Urinary bladder (tissue), 3 donors: ENCODE measurements at regions not wholly inside any gene's neighbourhood (a gene's known extent, or its start where the extent isn't known, plus 50 kb on each side); places are given as distances from the start of the nearest gene placed in this dataset.
"Not testable (repeated sequence)": the region's sequence is repeated elsewhere in the genome, so short reads cannot be mapped to it uniquely, and the experiment has no call there.

Experiments used
- DNase-seq: peaks from one replicate; pipeline ENCODE4 v3.0.0-alpha.2; 2015; ENCODE audit errors: extremely low spot score
- H3K27ac ChIP-seq: one replicate; pipeline ENCODE4 v1.5.1; 2013; ENCODE audit warnings: low read depth, mild to moderate bottlenecking, moderate library complexity
- H3K36me3 ChIP-seq: one replicate; pipeline ENCODE4 v1.6.1; 2013; ENCODE audit warnings: mild to moderate bottlenecking, moderate library complexity; ENCODE audit not compliant: insufficient read depth
- H3K4me1 ChIP-seq: one replicate; pipeline ENCODE4 v1.6.1; 2013; ENCODE audit warnings: mild to moderate bottlenecking, moderate library complexity; ENCODE audit not compliant: insufficient read depth
- H3K4me3 ChIP-seq: one replicate; pipeline ENCODE4 v1.5.1; 2013; ENCODE audit warnings: low read depth, low read length
- WGBS: extraction: QIAGEN DNeasy Blood & Tissue Kit; methylation state at CpG from one replicate; pipeline ENCODE4 v1.1.7; 2013; 5-methylcytosine and 5-hydroxymethylcytosine counted together
- donor health status: healthy with polysubstance abuse.
- donor health status: healthy.

DNA sequence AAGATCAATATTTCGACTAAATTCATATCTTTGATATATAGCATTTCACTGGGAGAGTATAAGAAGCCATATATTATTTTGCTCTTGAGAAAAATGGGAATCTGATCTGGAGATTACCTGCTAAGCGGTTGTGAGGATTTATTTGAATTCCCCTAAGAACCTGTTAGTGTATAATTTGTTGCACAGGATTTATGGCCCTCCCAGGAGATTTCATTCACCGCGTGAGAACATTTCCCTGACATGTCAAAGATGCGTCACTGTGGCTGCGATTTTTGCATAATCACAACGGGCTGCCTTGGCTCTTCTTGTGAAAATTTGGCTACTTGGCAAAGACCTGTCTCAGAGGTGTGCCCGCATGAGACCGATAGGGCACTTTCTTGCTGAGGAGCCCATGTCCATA lies 184.7 kb upstream of the PFKP start:
- WGBS = 56% methylated on average over 9 of the region's 9 CpGs
- H3K4me3 ChIP-seq = no peak overlapping the region
- H3K27ac ChIP-seq = no peak overlapping the region
- no peaks in the 10 kb centered on the region for H3K36me3 ChIP-seq
- no peak for DNase-seq
- H3K4me1 ChIP-seq = no peaks in the 10 kb centered on the region

DNA sequence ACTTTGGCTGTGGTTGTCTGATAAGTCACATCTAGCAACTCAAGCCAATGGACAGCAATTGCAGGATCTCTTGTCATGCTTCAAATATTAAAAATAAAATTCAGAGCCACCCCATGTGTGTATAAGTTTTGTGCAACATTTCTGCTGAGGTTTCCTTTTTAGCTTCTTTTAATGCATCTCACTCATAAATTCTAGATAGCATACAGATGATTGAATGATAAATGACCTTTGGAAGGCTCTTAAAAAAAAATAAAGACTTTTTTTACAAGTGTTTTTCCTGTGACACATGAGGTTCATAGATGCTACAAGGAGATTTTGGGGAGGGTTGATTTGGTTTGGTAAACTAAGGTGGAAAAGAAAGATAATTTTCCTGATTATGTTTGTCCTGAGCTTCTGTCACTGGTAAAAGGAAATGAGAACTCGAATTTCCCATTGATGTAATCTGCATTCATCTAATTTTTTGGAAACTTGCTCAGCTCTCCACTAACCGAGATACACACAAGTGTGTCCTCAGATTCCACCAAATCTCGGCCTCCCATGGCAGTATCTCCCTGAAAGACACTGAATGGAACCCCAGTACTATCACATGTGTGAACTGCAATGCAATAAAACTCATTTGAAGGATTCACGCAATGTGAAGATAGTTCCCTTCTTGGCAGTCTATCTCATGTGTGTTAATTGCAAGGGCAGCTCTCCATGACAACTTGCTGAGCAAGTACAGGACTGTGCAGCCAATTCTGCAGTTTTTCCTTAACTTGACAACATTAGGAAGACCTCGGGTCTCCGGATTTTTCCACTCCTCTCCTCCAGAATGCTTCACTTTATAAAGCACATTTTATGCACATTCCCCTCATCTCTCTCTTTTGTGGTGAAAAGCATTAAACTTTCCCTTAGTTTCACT lies 185.4 kb upstream of the PFKP start:
- WGBS = 37% methylated on average over 6 of the region's 6 CpGs
- no peak overlapping the region for H3K27ac ChIP-seq
- H3K4me3 ChIP-seq = no peak overlapping the region
- H3K36me3 ChIP-seq = no peaks in the 10 kb centered on the region
- peak; percentile 17 for DNase-seq
- no peaks in the 10 kb centered on the region for H3K4me1 ChIP-seq

DNA sequence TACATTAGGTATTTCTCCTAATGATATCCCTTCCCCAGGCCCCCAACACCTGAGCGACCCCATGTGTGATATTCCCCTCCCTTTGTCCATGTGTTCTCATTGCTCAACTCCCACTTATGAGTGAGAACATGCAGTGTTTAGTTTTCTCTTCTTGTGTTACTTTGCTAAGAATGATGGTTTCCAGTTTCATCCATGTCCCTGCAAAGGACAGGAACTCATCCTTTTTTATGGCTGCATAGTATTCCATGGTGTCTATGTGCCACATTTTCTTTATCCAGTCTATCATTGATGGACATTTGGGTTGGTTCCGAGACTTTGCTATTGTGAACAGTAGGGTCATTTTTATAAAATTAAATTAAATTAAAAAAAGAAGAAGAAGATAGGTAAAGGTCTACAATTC lies 187.3 kb upstream of the PFKP start:
- WGBS = 95% methylated on average over 2 of the region's 2 CpGs
- H3K4me1 ChIP-seq, H3K4me3 ChIP-seq, H3K36me3 ChIP-seq, H3K27ac ChIP-seq, DNase-seq: not testable (repeated sequence)

DNA sequence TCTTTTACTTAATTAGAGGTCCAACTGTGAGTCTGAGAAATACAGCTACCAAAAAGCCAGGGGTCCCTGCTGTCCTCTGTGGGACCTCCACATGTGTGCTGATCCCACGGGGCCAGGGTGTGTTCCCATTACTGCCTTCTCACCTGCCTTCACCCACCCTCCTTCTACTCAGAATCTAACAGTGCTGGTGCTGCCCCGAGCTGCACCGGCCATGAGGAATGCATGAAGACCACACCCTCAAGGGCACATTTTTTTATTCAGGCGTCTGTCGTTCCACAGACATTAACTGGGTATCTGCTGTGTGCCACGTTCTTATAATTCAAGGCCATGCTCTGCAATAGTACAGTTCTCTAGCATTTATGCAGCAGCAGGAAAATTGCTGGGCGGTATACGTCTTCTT lies 188.5 kb upstream of the PFKP start:
- whole genome bisulfite sequencing = 67% methylated on average over 8 of the region's 8 CpGs
- DNase-seq = no peak
- H3K27ac ChIP-seq = no peak overlapping the region
- H3K4me3 ChIP-seq = no peak overlapping the region
- no peaks in the 10 kb centered on the region for H3K36me3 ChIP-seq
- H3K4me1 ChIP-seq = no peaks in the 10 kb centered on the region

DNA sequence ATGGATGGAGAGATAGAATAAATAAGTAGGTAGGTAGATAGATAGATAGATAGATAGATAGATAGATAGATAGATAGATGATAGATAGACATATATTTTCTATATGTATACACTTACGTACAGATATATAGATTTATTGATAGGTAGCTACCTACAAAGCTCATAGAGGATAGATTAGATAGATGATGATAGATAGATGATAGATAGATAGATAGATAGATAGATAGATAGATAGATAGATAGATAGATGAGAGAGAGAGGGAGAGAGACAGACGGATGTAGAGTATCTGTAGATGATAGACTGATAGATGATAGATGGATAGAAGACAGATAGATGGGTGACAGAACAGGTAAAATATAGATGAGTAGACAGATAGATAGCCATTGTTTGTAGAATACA lies 191.3 kb upstream of the PFKP start:
- no peak for DNase-seq
- WGBS = 83% methylated on average over 2 of the region's 2 CpGs
- no peak overlapping the region for H3K4me3 ChIP-seq

DNA sequence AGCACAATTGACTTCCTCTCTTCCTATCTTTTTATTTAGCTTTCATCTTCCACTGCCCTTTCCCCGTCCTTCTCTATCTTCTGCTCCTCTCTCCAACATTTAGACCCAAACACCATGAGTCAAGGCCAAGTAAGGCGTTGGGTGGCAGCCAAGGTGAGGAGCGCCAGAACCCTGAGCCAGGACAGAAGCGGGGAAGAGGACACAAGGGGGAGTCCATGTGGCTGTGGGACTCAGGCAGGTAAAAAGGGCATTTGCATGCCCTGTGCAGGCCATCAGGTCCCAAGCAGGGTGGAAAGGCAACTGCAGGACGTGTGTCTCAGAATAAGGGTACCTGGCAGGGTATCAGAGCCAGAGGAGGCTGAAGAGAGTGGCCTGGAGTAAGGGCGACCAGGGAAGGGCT lies 192.4 kb upstream of the PFKP start:
- H3K27ac ChIP-seq = no peak overlapping the region
- H3K4me1 ChIP-seq = no peaks in the 10 kb centered on the region
- WGBS = 54% methylated on average over 6 of the region's 6 CpGs
- no peak overlapping the region for H3K4me3 ChIP-seq
- DNase-seq = no peak
- H3K36me3 ChIP-seq = no peaks in the 10 kb centered on the region

More for the DNA sequence above, 191.3 kb upstream of the PFKP start:
- Histone ChIP-seq H3K27ac (no peak overlapping the region), H3K4me1 (no peaks in the 10 kb centered on the region), H3K36me3 (no peaks in the 10 kb centered on the region)

DNA sequence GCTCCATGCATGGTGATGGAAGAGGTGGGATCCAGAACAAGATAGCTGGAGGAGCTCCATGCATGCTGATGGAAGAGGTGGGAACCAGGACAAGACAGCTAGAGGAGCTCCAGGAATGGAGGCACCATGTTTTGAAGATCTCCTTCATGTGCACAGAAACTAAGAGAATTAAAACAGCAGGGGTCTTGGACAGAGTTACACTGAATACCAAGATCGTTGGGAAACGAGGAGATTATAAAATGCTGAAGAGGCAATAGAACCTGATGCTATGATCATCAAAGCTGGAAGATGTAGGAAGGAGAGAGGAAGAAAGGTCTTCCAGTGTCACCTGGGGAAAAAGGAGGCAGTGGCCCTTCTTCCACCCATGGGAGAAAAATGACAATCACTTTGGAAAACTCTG lies 193.6 kb upstream of the PFKP start:
- Histone ChIP-seq H3K4me3 (no peak overlapping the region), H3K4me1 (no peaks in the 10 kb centered on the region), H3K27ac (no peak overlapping the region), H3K36me3 (no peaks in the 10 kb centered on the region)
- WGBS = 84% methylated on average over 2 of the region's 2 CpGs
- DNase-seq = no peak

DNA sequence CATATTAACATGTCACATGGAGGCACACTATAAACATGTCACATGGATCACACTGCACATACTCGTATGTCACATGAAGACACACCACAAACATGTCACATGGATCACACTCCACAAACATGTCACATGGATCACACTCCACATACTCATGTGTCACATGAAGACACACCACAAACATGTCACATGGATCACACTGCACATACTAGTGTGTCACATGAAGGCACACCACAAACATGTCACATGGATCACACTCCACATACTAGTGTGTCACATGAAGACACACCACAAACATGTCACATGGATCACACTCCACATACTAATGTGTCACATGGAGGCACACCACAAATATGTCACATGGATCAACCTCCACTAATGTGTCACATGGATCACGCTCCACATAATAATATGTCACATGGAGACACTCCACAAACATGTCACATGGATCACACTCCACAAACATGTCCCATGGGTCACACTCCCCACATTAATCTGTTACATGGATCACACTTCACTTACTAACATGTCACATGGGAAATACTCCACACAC lies 195.6 kb upstream of the PFKP start:
- H3K27ac ChIP-seq = no peak overlapping the region
- no peak overlapping the region for H3K4me3 ChIP-seq
- WGBS = 81% methylated on average over 2 of the region's 2 CpGs
- DNase-seq = no peak
- H3K4me1 ChIP-seq = no peaks in the 10 kb centered on the region
- H3K36me3 ChIP-seq = no peaks in the 10 kb centered on the region

DNA sequence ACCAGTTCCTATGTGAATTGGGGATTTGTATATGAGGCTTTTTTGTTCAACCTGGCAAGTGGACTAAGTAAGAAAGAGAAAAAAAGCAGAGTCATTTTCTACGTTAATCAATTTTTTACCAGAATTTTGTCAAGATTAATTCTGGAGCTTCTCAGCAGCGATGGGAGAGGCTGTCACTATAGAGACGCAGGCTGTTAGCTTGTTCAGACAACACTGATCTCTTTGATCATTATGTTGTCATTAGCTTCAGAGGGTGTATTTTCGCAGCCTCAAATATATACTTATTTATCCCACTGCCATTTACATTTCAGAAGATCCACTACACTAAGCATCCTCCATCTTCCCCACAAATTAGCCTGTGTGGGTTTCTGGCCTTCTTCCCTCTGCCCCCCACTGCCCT lies 196.7 kb upstream of the PFKP start:
- no peaks in the 10 kb centered on the region for H3K36me3 ChIP-seq
- no peak overlapping the region for H3K27ac ChIP-seq
- 77% methylated on average over 4 of the region's 4 CpGs for WGBS

DNA sequence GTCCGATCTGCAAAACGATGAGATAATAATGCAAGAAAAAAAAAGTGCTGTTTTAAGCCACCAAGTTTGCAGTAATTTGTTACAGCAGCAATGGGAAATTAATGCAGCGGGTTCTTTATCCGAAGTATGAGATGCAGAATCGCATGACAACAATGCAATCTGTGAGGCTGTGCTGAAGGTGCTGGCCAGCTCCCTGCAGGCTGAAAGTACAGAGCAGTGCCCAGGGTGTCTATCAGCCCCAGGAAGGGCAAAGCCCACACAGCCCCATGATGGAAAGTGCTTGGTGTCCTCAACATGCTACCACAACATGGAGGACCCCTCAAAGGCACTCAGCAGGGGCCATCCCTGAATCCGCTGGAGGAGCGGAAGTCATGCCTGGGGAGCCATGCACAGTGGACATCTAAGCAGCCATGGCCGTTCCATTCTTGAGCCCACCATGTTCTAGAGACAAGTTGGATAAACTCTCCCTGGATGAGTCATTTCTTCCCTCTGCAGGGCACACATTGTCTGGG lies 199.5 kb upstream of the PFKP start:
- H3K4me1 ChIP-seq = no peaks in the 10 kb centered on the region
- H3K27ac ChIP-seq = no peak overlapping the region
- DNase-seq = no peak
- 89% methylated on average over 8 of the region's 8 CpGs for WGBS
- no peak overlapping the region for H3K4me3 ChIP-seq
- no peaks in the 10 kb centered on the region for H3K36me3 ChIP-seq

More for the DNA sequence above, 196.7 kb upstream of the PFKP start:
- no peaks in the 10 kb centered on the region for H3K4me1 ChIP-seq
- no peak overlapping the region for H3K4me3 ChIP-seq
- DNase-seq = no peak

DNA sequence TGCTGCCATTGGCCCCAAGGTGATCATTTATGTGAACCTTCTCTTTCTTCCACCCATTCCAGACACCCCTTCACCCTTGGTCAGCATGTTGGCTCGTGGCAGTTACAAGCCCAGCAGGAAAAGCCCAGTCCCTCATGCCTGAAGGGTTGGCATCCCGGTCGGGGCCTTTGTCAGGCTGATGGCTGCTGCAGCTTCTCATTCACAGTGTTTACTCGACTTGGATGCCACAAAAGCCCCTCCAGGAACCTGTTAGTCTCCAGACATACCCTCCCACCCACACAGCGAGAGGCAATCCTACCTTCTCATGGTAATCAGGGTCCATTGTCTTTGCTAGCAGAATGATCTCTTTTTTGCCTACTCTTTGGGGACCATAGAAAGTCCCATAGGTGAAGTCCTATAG lies 200.8 kb upstream of the PFKP start:
- no peak overlapping the region for H3K27ac ChIP-seq
- no peak for DNase-seq
- H3K4me3 ChIP-seq = no peak overlapping the region
- no peaks in the 10 kb centered on the region for H3K36me3 ChIP-seq
- 46% methylated on average over 5 of the region's 5 CpGs for WGBS
- no peaks in the 10 kb centered on the region for H3K4me1 ChIP-seq

DNA sequence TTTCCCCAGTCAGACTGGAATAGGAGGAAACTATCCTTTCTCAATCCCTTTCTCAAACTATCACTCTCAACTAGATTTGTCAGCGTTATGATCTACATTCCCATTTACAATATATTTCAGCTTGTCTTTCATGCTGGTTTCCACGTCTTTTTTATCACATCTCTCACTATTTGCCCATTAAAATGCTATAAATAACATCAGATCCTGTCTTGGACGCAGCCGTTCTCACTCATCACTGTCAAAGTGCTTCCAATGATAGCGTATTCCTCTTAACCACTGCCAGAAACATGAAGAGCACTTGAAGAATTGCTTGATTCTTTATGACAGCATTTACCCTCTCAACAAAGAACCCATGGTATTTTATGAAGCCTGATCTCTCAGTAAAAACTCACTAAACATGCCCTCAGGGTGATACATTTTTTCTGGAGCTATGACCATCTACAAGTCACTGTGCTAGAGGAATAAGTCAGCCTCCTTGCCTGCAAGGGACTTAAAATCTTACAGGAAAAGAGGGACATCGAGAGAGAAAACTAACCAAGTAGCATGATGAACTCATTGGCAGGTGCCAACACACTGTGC lies 205.6 kb upstream of the PFKP start:
- 37% methylated on average over 6 of the region's 6 CpGs for WGBS
- Histone ChIP-seq H3K36me3 (no peaks in the 10 kb centered on the region), H3K27ac (no peak overlapping the region), H3K4me3 (no peak overlapping the region), H3K4me1 (no peaks in the 10 kb centered on the region)
- DNase-seq = no peak

DNA sequence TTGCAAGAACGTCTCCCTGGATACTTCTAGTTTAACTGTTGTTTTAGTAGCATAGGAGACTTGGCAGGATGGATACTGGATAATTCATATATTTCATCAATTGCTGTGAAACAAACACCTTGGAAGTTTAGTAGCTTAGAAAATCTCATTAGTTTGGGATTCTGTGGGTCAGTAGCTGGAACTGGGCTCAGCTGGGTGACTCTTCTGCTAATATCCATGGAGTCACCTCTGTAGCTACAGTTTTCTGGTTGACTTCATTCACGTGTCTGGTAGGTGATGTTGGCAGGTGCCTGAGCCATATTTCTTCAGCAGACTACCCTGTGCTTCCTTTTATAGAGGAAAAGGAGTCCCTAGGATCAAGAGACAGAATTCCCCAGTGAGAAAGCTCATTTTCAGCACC lies 208.9 kb upstream of the PFKP start:
- 77% methylated on average over 2 of the region's 2 CpGs for WGBS

DNA sequence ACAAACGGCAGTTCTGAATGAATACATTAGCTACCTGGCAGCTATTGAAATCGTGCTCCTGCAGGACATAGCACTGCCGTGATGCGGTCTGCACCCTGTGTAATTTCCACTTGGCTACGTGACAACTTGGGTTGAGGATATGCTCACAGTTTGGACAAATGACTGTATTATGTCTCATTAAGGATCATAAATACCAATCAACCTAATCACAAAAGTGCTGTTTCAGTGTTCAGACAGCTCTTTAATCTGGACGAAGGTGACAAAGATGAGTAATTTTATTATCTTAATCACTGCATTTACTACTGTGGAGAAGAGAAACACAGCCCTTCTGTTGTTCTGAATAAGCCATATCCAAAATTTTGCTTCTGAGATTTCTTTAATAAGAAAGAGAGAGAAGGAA lies 210.8 kb upstream of the PFKP start:
- Histone ChIP-seq H3K27ac (no peak overlapping the region), H3K4me1 (no peaks in the 10 kb centered on the region), H3K36me3 (no peaks in the 10 kb centered on the region), H3K4me3 (no peak overlapping the region)
- no peak for DNase-seq
- 42% methylated on average over 6 of the region's 6 CpGs for WGBS

More for the DNA sequence above, 208.9 kb upstream of the PFKP start:
- Histone ChIP-seq H3K36me3 (no peaks in the 10 kb centered on the region), H3K27ac (no peak overlapping the region), H3K4me3 (no peak overlapping the region), H3K4me1 (no peaks in the 10 kb centered on the region)
- DNase-seq = no peak
